Ovary (tissue), 3 donors: ENCODE measurements at regions not wholly inside any gene's neighbourhood (a gene's known extent, or its start where the extent isn't known, plus 50 kb on each side); places are given as distances from the start of the nearest gene placed in this dataset.

Experiments
- CTCF ChIP-seq, 3 donors: fragments of 450-650 bp in 2 of 3; fragments of 200-600 bp in 1 of 3; IDR thresholded peaks; one replicate each; pipeline versions ENCODE4 v1.5.1 to v1.8.0; 2016 to 2022; ENCODE audit warnings: antibody characterized with exemption in 3 of 3, mild to moderate bottlenecking in 1 of 3
- EP300 ChIP-seq: sonication (generic); formaldehyde crosslinking; IDR thresholded peaks from one replicate; pipeline ENCODE4 v1.6.1; 2017; ENCODE audit warnings: antibody characterized with exemption
- POLR2A ChIP-seq: fragments of 450-650 bp; IDR thresholded peaks from one replicate; pipeline ENCODE4 v1.6.1; 2017; ENCODE audit warnings: antibody characterized with exemption, mild to moderate bottlenecking, moderate library complexity
- donor health status: DM: no; HTN: no; CAD: no.

GRCh38 chr4:106671716-106672115 lies 303.1 kb upstream of the GIMD1 start:
- TF ChIP-seq EP300 (no peak), CTCF (IDR thresholded peaks at IDR 0.05) (no peak), POLR2A (no peak)
